H9 (cell line): ENCODE measurements at regions not wholly inside any gene's neighbourhood (a gene's known extent, or its start where the extent isn't known, plus 50 kb on each side); places are given as distances from the start of the nearest gene placed in this dataset.

Experiments used
- DNase-seq: peaks from one replicate; pipeline ENCODE4 v3.0.0-alpha.2; 2017
- H2AFZ ChIP-seq: one replicate; pipeline ENCODE4 v1.6.1; 2013; ENCODE audit warnings: mild to moderate bottlenecking, low read length, control low read depth, moderate library complexity
- H2AK5ac ChIP-seq: 2 replicates; pipeline ENCODE4 v1.6.1; 2013; ENCODE audit warnings: low read length, control low read depth, mixed read lengths; ENCODE audit not compliant: insufficient read length
- H2BK120ac ChIP-seq: one replicate; pipeline ENCODE4 v1.6.1; 2013; ENCODE audit warnings: low read depth, mild to moderate bottlenecking, low read length, control low read depth, inconsistent platforms; ENCODE audit not compliant: poor library complexity, severe bottlenecking
- H2BK12ac ChIP-seq: 2 replicates; pipeline ENCODE4 v1.6.1; 2013; ENCODE audit warnings: low read length, control low read depth, mixed read lengths, low read depth; ENCODE audit not compliant: insufficient read length
- H2BK15ac ChIP-seq: 2 replicates; pipeline ENCODE4 v1.6.1; 2013; ENCODE audit warnings: low read depth, low read length, control low read depth
- H2BK20ac ChIP-seq: one replicate; pipeline ENCODE4 v1.6.1; 2013; ENCODE audit warnings: low read depth, mild to moderate bottlenecking, low read length, control low read depth, inconsistent platforms; ENCODE audit not compliant: poor library complexity, severe bottlenecking
- H2BK5ac ChIP-seq: 2 replicates; pipeline ENCODE4 v1.6.1; 2013; ENCODE audit warnings: low read length, control low read depth, mixed read lengths; ENCODE audit not compliant: insufficient read length
- H3K14ac ChIP-seq: 2 replicates; pipeline ENCODE4 v1.6.1; 2013; ENCODE audit warnings: low read length, control low read depth; ENCODE audit not compliant: insufficient read depth
- H3K18ac ChIP-seq: 2 replicates; pipeline ENCODE4 v1.6.1; 2013; ENCODE audit warnings: low read depth, mild to moderate bottlenecking, mixed read lengths, low read length, control low read depth; ENCODE audit not compliant: insufficient read length
- H3K23ac ChIP-seq: 2 replicates; pipeline ENCODE4 v1.6.1; 2013; ENCODE audit warnings: low read length, control low read depth, mixed read lengths, low read depth; ENCODE audit not compliant: insufficient read length
- H3K23me2 ChIP-seq: 2 replicates; pipeline ENCODE4 v1.6.1; 2013; ENCODE audit warnings: low read depth, mild to moderate bottlenecking, mixed read lengths, low read length, control low read depth; ENCODE audit not compliant: insufficient read length, poor library complexity, severe bottlenecking
- H3K27ac ChIP-seq: 2 replicates; pipeline ENCODE4 v1.5.1; 2013; ENCODE audit warnings: low read length, control low read depth, mixed read lengths, low read depth; ENCODE audit not compliant: insufficient read length
- H3K27me3 ChIP-seq: 2 replicates; pipeline ENCODE4 v1.6.1; 2013; ENCODE audit warnings: low read length, control low read depth, inconsistent platforms; ENCODE audit not compliant: insufficient read depth
- H3K4ac ChIP-seq: 2 replicates; pipeline ENCODE4 v1.6.1; 2013; ENCODE audit warnings: low read depth, mild to moderate bottlenecking, control low read depth, inconsistent platforms, low read length, moderate library complexity
- H3K4me1 ChIP-seq: 2 replicates; pipeline ENCODE4 v1.6.1; 2013; ENCODE audit warnings: low read length, control low read depth, inconsistent platforms; ENCODE audit not compliant: insufficient read depth
- H3K4me2 ChIP-seq: 2 replicates; pipeline ENCODE4 v1.6.1; 2013; ENCODE audit warnings: low read length, control low read depth, mixed read lengths; ENCODE audit not compliant: insufficient read length, insufficient read depth
- H3K56ac ChIP-seq: 2 replicates; pipeline ENCODE4 v1.6.1; 2013; ENCODE audit warnings: low read depth, mild to moderate bottlenecking, mixed read lengths, low read length, control low read depth; ENCODE audit not compliant: insufficient read length
- H3K79me1 ChIP-seq: 2 replicates; pipeline ENCODE4 v1.6.1; 2013; ENCODE audit warnings: low read depth, mild to moderate bottlenecking, moderate library complexity, low read length, control low read depth, inconsistent platforms; ENCODE audit not compliant: insufficient read depth, poor library complexity, severe bottlenecking
- H3K79me2 ChIP-seq: 2 replicates; pipeline ENCODE4 v1.6.1; 2013; ENCODE audit warnings: low read length, control low read depth, inconsistent platforms; ENCODE audit not compliant: insufficient read depth
- H3K9ac ChIP-seq: 2 replicates; pipeline ENCODE4 v1.6.1; 2013; ENCODE audit warnings: low read length, control low read depth, mixed read lengths; ENCODE audit not compliant: insufficient read length; ENCODE audit errors: extremely low read depth
- H3K9me3 ChIP-seq: one replicate; pipeline ENCODE4 v1.6.1; 2013; ENCODE audit warnings: low read depth, low read length, inconsistent platforms; ENCODE audit not compliant: control insufficient read depth
- H3T11ph ChIP-seq: one replicate; pipeline ENCODE4 v1.6.1; 2013; ENCODE audit warnings: mild to moderate bottlenecking, low read length, control low read depth, inconsistent platforms
- H4K20me1 ChIP-seq: one replicate; pipeline ENCODE4 v1.6.1; 2013; ENCODE audit not compliant: control insufficient read depth, insufficient read length, insufficient read depth
- H4K5ac ChIP-seq: 2 replicates; pipeline ENCODE4 v1.6.1; 2013; ENCODE audit warnings: low read depth, mild to moderate bottlenecking, mixed read lengths, low read length, control low read depth; ENCODE audit not compliant: insufficient read length
- H4K8ac ChIP-seq: replicated peaks from 2 replicates; pipeline ENCODE4 v1.6.1; 2013; ENCODE audit warnings: low read length, control low read depth, mixed read lengths, low read depth; ENCODE audit not compliant: insufficient read length
- H4K91ac ChIP-seq: 2 replicates; pipeline ENCODE4 v1.6.1; 2013; ENCODE audit warnings: low read depth, mild to moderate bottlenecking, moderate library complexity, mixed read lengths, low read length, control low read depth; ENCODE audit not compliant: insufficient read length
- H3K27ac Mint-ChIP-seq, 3 experiments: 2 replicates in 2 of 3; 3 replicates in 1 of 3; pipeline ENCODE4 v1.8.0; 2020 to 2021; ENCODE audit warnings: mixed read lengths in 3 of 3, mild to moderate bottlenecking in 1 of 3, moderate library complexity in 1 of 3
- H3K27me3 Mint-ChIP-seq: 2 replicates; pipeline ENCODE4 v1.8.0; 2021; ENCODE audit warnings: low read depth, mild to moderate bottlenecking, moderate library complexity, mixed read lengths
- H3K36me3 Mint-ChIP-seq, 3 experiments: 2 replicates in 2 of 3; 3 replicates in 1 of 3; pipeline ENCODE4 v1.8.0; 2020 to 2021; ENCODE audit warnings: low read depth in 3 of 3, mixed read lengths in 3 of 3; ENCODE audit not compliant: insufficient read depth in 1 of 3
- H3K4me1 Mint-ChIP-seq, 2 experiments: 2 replicates each; pipeline ENCODE4 v1.8.0; 2020; ENCODE audit warnings: mixed read lengths in 2 of 2
- H3K4me3 Mint-ChIP-seq, 2 experiments: 2 replicates in 1 of 2; 3 replicates in 1 of 2; pipeline ENCODE4 v1.8.0; 2020 to 2021; ENCODE audit warnings: mild to moderate bottlenecking in 2 of 2, mixed read lengths in 2 of 2, moderate library complexity in 1 of 2
- H3K9me3 Mint-ChIP-seq, 2 experiments: 2 replicates in 1 of 2; 3 replicates in 1 of 2; pipeline ENCODE4 v1.8.0; 2020; ENCODE audit warnings: mild to moderate bottlenecking in 2 of 2, mixed read lengths in 2 of 2, moderate library complexity in 1 of 2
- CTCF ChIP-seq: fragments of 200-600 bp; sonication (generic); conservative IDR thresholded peaks from 3 replicates; pipeline ENCODE4 v1.8.0; 2021; ENCODE audit warnings: antibody characterized with exemption, mild to moderate bottlenecking
- WGBS: extraction: QIAGEN DNeasy Blood & Tissue Kit; methylation state at CpG from one replicate; pipeline ENCODE4 v1.1.7; 2013; ENCODE audit warnings: missing lambda C conversion rate, low lambda C conversion rate, mixed read lengths; ENCODE audit not compliant: insufficient read length; ENCODE audit errors: extremely low coverage; 5-methylcytosine and 5-hydroxymethylcytosine counted together

- no peak overlapping the region for H3K4me2 ChIP-seq
- H4K20me1 ChIP-seq, result no peaks in the 10 kb centered on the region
- Mint-ChIP-seq H3K36me3 (no peaks in the 10 kb centered on the region; a peak in 1 of 7 replicates), H3K27me3 (peaks cover 2% of the 10 kb centered on the region; the same call in 1 of the 2 replicates), H3K4me3 (no peak overlapping the region), H3K27ac (no peak overlapping the region), H3K4me1 (peaks cover 7 to 19% of the 10 kb centered on the region in 2 experiments), H3K9me3 (peaks cover 0 to 3% of the 10 kb centered on the region in 2 experiments; a peak in 3 of 5 replicates)
- H3T11ph ChIP-seq, result no peak overlapping the region
- no peaks in the 10 kb centered on the region for H3K79me2 ChIP-seq
- no peak for DNase-seq
- no peak overlapping the region for H3K56ac ChIP-seq
- H3K27ac ChIP-seq, result no peak overlapping the region
- no peak overlapping the region for H3K23ac ChIP-seq
- TF ChIP-seq CTCF, result no peak
- no peak overlapping the region for H2BK5ac ChIP-seq
- no peak overlapping the region for H2AFZ ChIP-seq
- no peaks in the 10 kb centered on the region for H3K9me3 ChIP-seq
- H3K27me3 ChIP-seq, result no peaks in the 10 kb centered on the region
- H2BK20ac ChIP-seq, result no peak overlapping the region
- H2BK120ac ChIP-seq, result no peak overlapping the region
- no peak overlapping the region for H3K18ac ChIP-seq
- no peak overlapping the region for H2AK5ac ChIP-seq
- no peak overlapping the region for H3K9ac ChIP-seq
- no peak overlapping the region for H3K4ac ChIP-seq
- no peaks in the 10 kb centered on the region for H3K4me1 ChIP-seq
- H2BK15ac ChIP-seq, result no peak overlapping the region
- no peak overlapping the region for H3K14ac ChIP-seq
- H4K91ac ChIP-seq, result no peak overlapping the region
- no peak overlapping the region for H4K5ac ChIP-seq
- WGBS, result no CpG with 5 or more reads among the region's 3 CpGs
- H3K79me1 ChIP-seq, result no peaks in the 10 kb centered on the region
- no peak overlapping the region for H4K8ac ChIP-seq
- no peak overlapping the region for H2BK12ac ChIP-seq
- H3K23me2 ChIP-seq, result no peaks in the 10 kb centered on the region
Observed at GRCh38 chr4:13097971-13098370, 386.2 kb downstream of the RAB28 start.
